Adrenal gland (tissue), 5 donors: ENCODE measurements at regions not wholly inside any gene's neighbourhood (a gene's known extent, or its start where the extent isn't known, plus 50 kb on each side); places are given as distances from the start of the nearest gene placed in this dataset.

ENCODE experiments used
- CTCF ChIP-seq, 6 experiments: fragments of 450-650 bp in 4 of 6; fragments of 200-600 bp in 2 of 6; sonication (generic) in 1 of 6; IDR thresholded peaks; 1 replicate in 5 of 6; 2 replicates in 1 of 6; pipeline versions ENCODE4 v1.5.1 to v1.8.0; 2016 to 2021; ENCODE audit warnings: antibody characterized with exemption in 6 of 6, mild to moderate bottlenecking in 2 of 6, moderate library complexity in 1 of 6
- POLR2A ChIP-seq, 2 donors: fragments of 450-650 bp; IDR thresholded peaks; one replicate each; pipeline ENCODE4 v1.6.1; 2017; ENCODE audit warnings: antibody characterized with exemption in 2 of 2, mild to moderate bottlenecking in 2 of 2, moderate library complexity in 1 of 2
- donor health status: DM: no; HTN: no; CAD: no.

DNA sequence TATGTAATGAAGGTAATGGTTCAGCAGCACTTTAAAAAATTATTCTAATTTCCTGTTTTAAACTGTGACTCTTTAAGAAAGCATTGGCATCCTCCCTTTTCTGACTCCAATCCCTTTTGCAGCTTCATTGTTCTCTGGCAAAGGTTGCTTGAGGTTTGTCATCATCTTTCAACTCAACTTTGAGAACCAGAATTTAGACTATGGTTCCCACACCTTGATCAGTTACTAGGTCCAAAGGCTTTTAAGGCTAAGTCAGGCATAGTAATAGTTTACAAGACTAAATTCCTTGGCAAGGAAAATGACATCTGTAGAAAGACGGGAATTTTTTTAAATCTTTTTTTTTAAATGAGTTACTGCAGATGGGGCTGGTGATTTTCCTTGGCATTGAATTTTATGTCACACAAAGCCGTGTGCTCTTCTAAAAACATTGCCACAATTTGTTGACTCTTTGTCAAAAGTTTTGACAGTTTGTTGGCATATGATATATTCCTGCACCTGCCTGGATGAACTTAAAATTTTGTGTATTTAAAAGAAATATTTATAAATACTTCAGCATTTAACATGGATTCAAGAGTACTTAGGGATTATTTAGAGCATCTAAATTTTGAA lies 451.0 kb downstream of the MEIS1 start:
- TF ChIP-seq POLR2A (IDR thresholded peaks at IDR 0.05) (no peak), CTCF (IDR thresholded peaks at IDR 0.05) (no peak)
